ENCODE measurements at regions not wholly inside any gene's neighbourhood (a gene's known extent, or its start where the extent isn't known, plus 50 kb on each side); places are given as distances from the start of the nearest gene placed in this dataset.

DNA sequence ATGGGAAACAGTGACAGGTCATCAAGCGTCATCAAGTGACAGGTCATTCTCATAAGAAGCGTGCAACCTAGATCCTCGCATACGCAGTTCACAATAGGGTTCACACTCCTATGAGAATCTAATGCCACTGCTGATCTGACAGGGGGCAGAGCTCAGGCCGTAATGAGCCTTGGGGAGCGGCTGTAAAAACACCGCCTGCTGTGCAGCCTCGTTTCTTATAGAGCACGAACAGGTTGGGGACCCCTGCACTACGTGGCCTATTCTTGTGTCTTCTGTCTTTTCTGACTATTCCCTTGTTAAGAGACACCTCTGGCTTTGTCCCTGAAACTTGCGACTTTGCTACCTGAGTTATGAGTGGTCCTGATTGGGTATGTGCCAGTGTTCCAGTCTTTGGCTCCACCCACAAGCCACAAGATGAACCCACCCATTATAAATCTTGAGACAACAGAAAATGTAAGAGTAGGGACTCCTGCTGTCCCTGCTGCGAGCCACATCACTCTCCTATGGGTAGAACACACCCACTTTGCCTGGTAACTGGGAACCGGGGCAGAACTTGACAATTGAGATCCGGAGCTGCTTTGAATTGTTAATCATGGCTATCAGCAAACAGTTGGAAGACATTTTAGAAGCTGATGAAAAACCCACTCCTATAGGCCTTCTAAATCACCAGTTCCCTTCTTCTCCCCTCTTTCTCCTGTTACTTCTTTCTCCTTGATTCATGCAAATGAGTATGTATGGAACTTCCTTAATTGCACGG, 55.8 kb upstream of the EXOC4 start:
- TF ChIP-seq, protein P1, sequence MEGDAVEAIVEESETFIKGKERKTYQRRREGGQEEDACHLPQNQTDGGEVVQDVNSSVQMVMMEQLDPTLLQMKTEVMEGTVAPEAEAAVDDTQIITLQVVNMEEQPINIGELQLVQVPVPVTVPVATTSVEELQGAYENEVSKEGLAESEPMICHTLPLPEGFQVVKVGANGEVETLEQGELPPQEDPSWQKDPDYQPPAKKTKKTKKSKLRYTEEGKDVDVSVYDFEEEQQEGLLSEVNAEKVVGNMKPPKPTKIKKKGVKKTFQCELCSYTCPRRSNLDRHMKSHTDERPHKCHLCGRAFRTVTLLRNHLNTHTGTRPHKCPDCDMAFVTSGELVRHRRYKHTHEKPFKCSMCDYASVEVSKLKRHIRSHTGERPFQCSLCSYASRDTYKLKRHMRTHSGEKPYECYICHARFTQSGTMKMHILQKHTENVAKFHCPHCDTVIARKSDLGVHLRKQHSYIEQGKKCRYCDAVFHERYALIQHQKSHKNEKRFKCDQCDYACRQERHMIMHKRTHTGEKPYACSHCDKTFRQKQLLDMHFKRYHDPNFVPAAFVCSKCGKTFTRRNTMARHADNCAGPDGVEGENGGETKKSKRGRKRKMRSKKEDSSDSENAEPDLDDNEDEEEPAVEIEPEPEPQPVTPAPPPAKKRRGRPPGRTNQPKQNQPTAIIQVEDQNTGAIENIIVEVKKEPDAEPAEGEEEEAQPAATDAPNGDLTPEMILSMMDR (IDR thresholded peaks at IDR 0.05): no peak

- TF ChIP-seq, protein P1 (IDR thresholded peaks at IDR 0.05): no peak
These were observed 54.8 kb upstream of the EXOC4 start for GRCh38 chr7:133197972-133198544.

DNA sequence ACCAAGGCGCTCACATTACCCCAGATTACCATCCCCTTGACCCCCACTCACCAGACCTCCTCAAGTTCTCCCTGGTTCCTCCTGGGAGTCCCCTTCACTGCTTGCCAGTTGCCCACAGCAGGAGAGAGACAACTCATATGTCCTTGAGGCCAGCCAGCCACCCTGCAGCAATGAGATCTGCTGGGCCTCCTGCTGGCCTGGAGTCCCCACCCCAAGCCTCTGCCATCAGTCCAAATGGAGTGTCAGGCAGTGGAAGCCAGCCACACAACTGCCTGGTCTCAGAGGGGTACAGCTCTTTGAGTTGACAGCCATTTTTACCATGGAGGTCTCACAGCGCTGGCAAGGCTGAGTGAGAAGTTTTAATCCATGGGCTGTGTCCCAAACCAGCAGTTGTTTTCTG, 53.0 kb upstream of the EXOC4 start:
- TF ChIP-seq, protein P1 (IDR thresholded peaks at IDR 0.05): no peak

DNA sequence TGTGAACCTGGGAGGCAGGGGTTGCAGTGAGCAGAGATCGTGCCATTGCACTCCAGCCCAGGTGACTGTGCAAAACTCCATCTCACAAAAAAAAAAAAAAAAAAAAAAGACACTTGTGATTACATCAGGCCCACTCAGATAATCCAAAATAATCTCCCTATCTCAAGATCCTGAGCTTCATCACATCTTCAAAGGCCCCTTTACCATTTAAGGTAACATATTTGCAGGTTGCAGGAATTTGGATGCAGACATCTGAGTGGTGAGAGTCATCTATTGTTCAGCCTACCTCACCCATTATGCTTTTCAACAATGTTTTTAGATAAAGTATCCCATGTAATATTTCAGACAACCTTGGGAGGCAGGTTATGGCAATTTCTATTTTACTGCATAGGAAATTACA, 51.4 kb upstream of the EXOC4 start:
- TF ChIP-seq, protein P1 (IDR thresholded peaks at IDR 0.05): no peak

GRCh38 chr7:133202942-133203341, 49.9 kb upstream of the EXOC4 start:
- TF ChIP-seq, protein P1 (IDR thresholded peaks at IDR 0.05): no peak
